ENCODE measurements at regions not wholly inside any gene's neighbourhood (a gene's known extent, or its start where the extent isn't known, plus 50 kb on each side); places are given as distances from the start of the nearest gene placed in this dataset.

GRCh38 chr16:51306116-51306515, 155.0 kb upstream of the SALL1 start:
- DNase-seq = no peak
- no peak for TF ChIP-seq CTCF (IDR thresholded peaks at IDR 0.05; ENCODE audit: unreplicated experiment)
- no peak overlapping the region for H3K27ac Mint-ChIP-seq (ENCODE audit: unreplicated experiment)
- H3K4me3 Mint-ChIP-seq (ENCODE audit: low read depth, unreplicated experiment) = no peak overlapping the region
- H3K9me3 Mint-ChIP-seq (ENCODE audit: low read depth, unreplicated experiment) = no peaks in the 10 kb centered on the region
- H3K27me3 Mint-ChIP-seq (ENCODE audit: unreplicated experiment) = no peaks in the 10 kb centered on the region
- intact Hi-C loops (cut with micrococcal nuclease; ENCODE audit: unreplicated experiment) = no loop called here
- no TSS peak for BruUV-seq (replicated peaks)
- H3K4me1 Mint-ChIP-seq (ENCODE audit: low read depth, unreplicated experiment) = peaks cover 8% of the 10 kb centered on the region
- CTCF ChIA-PET = interaction anchor here (0.6 to 0.7 kb wide), 2 partner anchors 20 to 87 kb away, joined by 3 read pairs; no protein-coding TSS in a partner anchor
- H3K36me3 Mint-ChIP-seq (ENCODE audit: insufficient read depth, unreplicated experiment) = no peaks in the 10 kb centered on the region

- intact Hi-C loops (cut with micrococcal nuclease; ENCODE audit: unreplicated experiment) = no loop called here
- no peak overlapping the region for H3K27ac Mint-ChIP-seq (ENCODE audit: unreplicated experiment)
- H3K9me3 Mint-ChIP-seq (ENCODE audit: low read depth, unreplicated experiment) = no peaks in the 10 kb centered on the region
- peaks cover 5% of the 10 kb centered on the region for H3K4me1 Mint-ChIP-seq (ENCODE audit: low read depth, unreplicated experiment)
- no peaks in the 10 kb centered on the region for H3K36me3 Mint-ChIP-seq (ENCODE audit: insufficient read depth, unreplicated experiment)
- no peak overlapping the region for H3K4me3 Mint-ChIP-seq (ENCODE audit: low read depth, unreplicated experiment)
- DNase-seq = no peak
- BruUV-seq (replicated peaks) = no TSS peak
- no peaks in the 10 kb centered on the region for H3K27me3 Mint-ChIP-seq (ENCODE audit: unreplicated experiment)
- CTCF ChIA-PET = interaction anchor here (0.6 to 0.7 kb wide), 2 partner anchors 913 to 1456 kb away, joined by 3 read pairs; no protein-coding TSS in a partner anchor
- no peak for TF ChIP-seq CTCF (IDR thresholded peaks at IDR 0.05; ENCODE audit: unreplicated experiment)
Measured at GRCh38 chr16:51305337-51305736, 154.3 kb upstream of the SALL1 start.

DNA sequence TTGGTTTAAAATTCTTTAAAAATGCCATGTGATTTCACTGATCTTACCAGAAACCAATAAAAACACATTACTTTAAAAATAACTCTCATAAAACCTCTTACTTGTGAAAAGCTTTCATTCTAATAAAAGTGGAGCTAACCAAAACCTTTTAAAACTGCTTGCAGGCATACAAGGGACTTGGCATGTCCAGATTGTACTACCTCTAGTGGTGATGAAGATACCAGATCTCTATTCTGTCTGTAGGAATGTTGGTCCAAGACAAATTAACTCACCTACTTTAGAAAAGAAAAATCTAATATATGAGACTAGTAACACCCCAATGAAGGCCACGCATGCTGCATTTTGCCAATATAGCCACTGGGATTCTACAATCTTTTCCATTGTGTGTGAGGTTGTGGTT, 151.0 kb upstream of the SALL1 start:
- no peaks in the 10 kb centered on the region for H3K27me3 Mint-ChIP-seq (ENCODE audit: unreplicated experiment)
- no peak for DNase-seq
- peaks cover 4% of the 10 kb centered on the region for H3K9me3 Mint-ChIP-seq (ENCODE audit: low read depth, unreplicated experiment)
- H3K27ac Mint-ChIP-seq (ENCODE audit: unreplicated experiment) = no peak overlapping the region
- H3K36me3 Mint-ChIP-seq (ENCODE audit: insufficient read depth, unreplicated experiment) = no peaks in the 10 kb centered on the region
- CTCF ChIA-PET = interaction anchor here (0.7 kb wide), 1 partner anchor 324 kb away, joined by 3 read pairs; no protein-coding TSS in a partner anchor
- no peak overlapping the region for H3K4me3 Mint-ChIP-seq (ENCODE audit: low read depth, unreplicated experiment)
- no TSS peak for BruUV-seq (replicated peaks)
- no peaks in the 10 kb centered on the region for H3K4me1 Mint-ChIP-seq (ENCODE audit: low read depth, unreplicated experiment)
- intact Hi-C loops (cut with micrococcal nuclease; ENCODE audit: unreplicated experiment) = no loop called here
- TF ChIP-seq CTCF (IDR thresholded peaks at IDR 0.05; ENCODE audit: unreplicated experiment) = no peak

- no peaks in the 10 kb centered on the region for H3K4me1 Mint-ChIP-seq (ENCODE audit: low read depth, unreplicated experiment)
- intact Hi-C loops (cut with micrococcal nuclease; ENCODE audit: unreplicated experiment) = no loop called here
- no peaks in the 10 kb centered on the region for H3K36me3 Mint-ChIP-seq (ENCODE audit: insufficient read depth, unreplicated experiment)
- TF ChIP-seq CTCF (IDR thresholded peaks at IDR 0.05; ENCODE audit: unreplicated experiment) = no peak
- CTCF ChIA-PET = no interaction called here
- H3K4me3 Mint-ChIP-seq (ENCODE audit: low read depth, unreplicated experiment) = no peak overlapping the region
- no peak overlapping the region for H3K27ac Mint-ChIP-seq (ENCODE audit: unreplicated experiment)
- no peak for DNase-seq
- H3K9me3 Mint-ChIP-seq (ENCODE audit: low read depth, unreplicated experiment) = peaks cover 9% of the 10 kb centered on the region
- BruUV-seq (replicated peaks) = no TSS peak
- H3K27me3 Mint-ChIP-seq (ENCODE audit: unreplicated experiment) = no peaks in the 10 kb centered on the region
Measured at GRCh38 chr16:51298800-51299199, 147.7 kb upstream of the SALL1 start.

All from Calu3 (cell line).